GM18907 (cell line): ENCODE measurements at regions not wholly inside any gene's neighbourhood (a gene's known extent, or its start where the extent isn't known, plus 50 kb on each side); places are given as distances from the start of the nearest gene placed in this dataset.

Experiments
- ATAC-seq: cut with Tn5 transposase; IDR thresholded peaks from one replicate; pipeline ENCODE4 v1.9.1; 2021; ENCODE audit warnings: mild to moderate bottlenecking, moderate library complexity; ENCODE audit not compliant: unreplicated experiment

- no peak for ATAC-seq
These were observed 415.3 kb upstream of the C1orf87 start for GRCh38 chr1:60488847-60489246.

- no peak for ATAC-seq
These were observed 414.2 kb upstream of the C1orf87 start for GRCh38 chr1:60487565-60488345.

DNA sequence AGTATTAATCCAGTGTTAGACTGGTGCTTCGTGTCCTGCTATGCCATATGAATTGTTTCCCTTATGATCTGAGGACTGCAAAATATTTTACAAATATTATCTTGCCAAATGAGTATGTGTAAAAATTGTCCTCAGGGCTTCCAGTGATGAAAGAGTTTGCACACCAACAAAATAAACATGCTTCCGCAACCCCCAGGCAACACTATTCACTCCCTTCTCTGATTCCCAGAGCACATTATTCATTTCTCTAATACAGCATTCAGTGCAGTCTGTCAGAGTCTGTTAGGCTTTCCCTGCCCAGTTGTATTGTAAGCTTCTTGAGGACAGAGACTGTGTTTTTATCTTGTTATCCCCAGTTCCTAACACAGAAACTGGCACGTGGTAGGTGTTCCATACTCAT, 409.9 kb upstream of the C1orf87 start:
- ATAC-seq, result no peak

GRCh38 chr1:60470246-60470645, 396.7 kb upstream of the C1orf87 start:
- ATAC-seq, result no peak

DNA sequence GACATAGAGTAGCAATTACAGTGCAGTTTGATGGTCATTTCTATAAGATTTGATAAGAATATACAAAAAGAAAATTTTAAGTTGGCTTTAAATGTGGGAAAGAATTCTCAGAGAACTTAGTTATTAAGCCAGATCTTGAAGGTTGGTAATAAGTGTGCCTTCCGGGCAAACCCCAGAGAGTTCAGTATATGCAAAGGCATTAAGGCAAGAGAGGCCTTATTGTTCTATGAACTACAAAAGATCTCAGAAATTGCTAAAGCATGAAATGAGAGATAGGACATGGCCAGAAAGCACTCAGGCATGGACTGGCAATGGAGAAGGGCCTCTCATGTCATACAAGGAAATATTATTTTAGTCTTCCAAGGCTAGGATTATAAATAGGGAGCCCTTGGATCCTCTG, 390.2 kb upstream of the C1orf87 start:
- no peak for ATAC-seq

DNA sequence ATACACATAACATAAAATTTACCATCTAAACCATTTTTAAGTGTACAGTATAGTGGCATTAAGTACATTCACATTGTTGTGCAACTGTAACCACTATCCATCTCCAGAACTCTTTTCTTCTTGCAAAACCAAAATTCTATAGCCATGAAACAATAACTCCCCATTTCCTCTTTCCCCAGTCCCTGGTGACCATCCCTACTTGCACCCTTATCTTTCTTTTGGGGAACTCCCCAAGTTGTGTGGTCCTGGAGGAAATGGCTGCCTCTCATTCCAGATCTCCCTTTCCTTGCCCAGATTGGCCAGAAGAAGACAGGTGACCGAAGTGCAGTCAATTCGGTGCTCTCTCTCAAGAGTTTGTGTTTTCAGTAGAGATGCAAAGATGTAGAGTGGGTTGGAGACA, 389.6 kb upstream of the C1orf87 start:
- ATAC-seq, result no peak

DNA sequence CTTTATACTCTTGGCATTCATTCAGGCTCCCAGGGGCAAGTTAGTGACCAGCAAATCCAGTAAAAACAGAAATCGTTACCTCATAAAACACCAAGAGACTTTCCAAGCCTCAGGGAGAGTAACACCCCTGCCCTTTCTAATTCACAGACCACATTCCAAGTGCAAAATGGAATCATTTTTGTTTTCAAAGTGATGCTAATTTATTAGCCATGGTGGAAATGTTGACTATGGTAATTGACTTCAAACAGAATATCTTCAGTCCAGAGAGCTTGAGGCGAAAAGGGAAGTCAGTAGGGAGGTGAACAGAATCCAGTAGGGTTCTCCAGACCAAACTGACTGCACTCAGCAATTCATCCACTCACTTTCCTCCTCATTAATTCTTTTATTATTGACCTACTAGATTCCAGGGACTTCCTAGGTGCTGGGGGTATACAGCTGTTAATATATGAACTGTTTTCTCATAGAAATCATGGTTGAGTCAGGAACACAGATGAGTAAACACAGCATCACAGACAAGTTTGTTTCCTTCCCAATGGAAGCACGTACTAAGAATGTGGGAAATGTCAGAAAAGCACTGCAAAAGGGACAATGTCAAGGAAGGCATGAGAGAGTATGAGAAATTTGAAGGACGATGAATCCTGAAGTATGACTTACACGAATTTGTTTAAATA, 388.5 kb upstream of the C1orf87 start:
- ATAC-seq, result no peak

GRCh38 chr1:60458111-60458510, 384.5 kb upstream of the C1orf87 start:
- ATAC-seq, result no peak

DNA sequence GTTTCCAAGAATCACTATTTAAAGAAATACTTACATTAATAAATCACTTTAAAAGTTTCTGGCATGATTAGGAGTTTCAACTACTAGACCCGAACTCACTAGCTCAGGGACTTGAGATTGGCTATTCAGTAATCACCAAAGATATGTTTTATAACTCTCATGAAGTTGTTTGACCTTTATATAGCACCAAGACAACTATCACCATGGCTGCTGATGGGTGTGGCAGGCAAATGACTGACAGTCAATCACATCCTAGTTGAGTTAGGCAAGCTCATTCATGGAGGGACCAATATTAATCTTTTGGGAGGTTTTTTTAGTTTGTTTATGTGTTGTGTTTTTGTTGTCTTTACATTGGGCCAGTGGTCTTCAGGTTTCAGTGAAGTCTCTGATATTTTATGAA, 376.3 kb upstream of the C1orf87 start:
- ATAC-seq, result no peak

GRCh38 chr1:60448850-60449249, 375.3 kb upstream of the C1orf87 start:
- ATAC-seq, result no peak

GRCh38 chr1:60444680-60445079, 371.1 kb upstream of the C1orf87 start:
- ATAC-seq, result no peak

DNA sequence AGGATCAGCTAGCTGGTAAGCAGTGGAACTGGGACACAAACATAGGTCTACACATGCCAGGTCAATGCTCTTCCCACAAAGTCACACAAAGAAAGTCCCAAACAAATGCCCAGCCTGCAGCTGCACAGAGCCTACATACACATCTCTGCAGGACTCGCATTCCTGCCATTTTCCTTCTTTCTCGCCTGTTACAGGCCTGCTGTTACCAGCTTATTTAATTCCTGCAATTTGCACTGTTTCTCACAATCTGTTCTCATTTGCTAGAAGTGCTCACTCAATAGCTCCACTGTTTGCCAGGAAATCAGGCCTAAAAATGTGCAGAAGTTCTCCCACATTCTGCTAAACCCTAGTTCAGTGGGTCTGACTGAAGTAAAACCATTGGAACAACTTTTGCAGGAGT, 362.6 kb upstream of the C1orf87 start:
- ATAC-seq, result no peak

DNA sequence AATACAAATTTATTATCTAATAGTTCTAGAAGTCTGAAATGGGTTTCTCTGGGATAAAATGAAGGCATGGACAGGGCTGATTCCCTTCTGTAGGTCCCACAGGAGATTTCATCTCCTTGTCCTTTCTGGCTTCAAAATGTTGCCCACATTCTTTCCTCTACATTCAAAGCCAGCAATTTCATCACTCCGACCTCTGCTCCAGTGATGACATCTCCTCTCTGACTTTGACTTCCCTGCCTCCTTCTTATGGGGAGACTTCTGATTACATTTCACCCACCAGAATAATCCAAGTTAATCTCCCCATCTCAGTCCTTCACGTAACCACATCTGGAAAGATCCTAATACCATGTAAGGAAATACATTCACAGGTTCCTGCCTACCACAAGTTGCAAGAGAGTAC, 358.0 kb upstream of the C1orf87 start:
- no peak for ATAC-seq

- no peak for ATAC-seq
These were observed 356.8 kb upstream of the C1orf87 start for GRCh38 chr1:60430375-60430774.

DNA sequence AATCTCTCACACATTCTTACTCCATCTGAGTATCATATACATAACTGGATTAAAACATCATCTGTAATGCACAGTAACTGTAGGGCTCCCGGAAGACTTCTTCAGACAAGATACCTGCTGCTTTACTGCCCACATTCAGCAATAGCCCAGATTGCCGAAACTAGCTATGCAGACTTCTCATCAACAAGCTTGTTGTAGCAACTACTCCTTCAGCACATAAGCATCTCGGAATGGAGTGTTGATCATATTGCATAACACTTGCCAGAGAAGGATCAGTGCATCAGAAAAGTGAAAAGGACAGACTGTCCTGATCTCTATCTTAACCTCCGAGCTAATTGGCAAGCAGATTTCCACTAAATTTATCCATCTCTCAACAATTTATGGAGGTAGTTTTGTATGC, 354.6 kb upstream of the C1orf87 start:
- ATAC-seq, result no peak

DNA sequence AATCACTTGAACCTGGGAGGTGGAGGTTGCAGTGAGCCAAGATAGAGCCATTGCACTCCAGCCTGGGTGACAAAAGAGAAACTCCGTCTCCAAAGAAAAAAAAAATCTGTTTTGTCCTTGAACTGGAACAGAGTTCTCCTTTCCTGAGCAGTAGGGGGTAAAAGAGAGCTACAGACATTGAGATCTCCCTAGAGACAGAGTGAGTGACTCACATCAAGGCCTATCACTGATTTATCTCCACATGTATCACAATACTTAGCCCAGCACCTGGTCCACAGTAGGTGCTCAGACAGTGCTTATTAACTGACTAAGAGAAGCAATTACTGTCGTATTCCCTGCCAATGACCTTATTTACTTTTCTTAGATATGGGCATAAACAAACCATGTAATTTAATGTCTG, 354.1 kb upstream of the C1orf87 start:
- ATAC-seq, result no peak

DNA sequence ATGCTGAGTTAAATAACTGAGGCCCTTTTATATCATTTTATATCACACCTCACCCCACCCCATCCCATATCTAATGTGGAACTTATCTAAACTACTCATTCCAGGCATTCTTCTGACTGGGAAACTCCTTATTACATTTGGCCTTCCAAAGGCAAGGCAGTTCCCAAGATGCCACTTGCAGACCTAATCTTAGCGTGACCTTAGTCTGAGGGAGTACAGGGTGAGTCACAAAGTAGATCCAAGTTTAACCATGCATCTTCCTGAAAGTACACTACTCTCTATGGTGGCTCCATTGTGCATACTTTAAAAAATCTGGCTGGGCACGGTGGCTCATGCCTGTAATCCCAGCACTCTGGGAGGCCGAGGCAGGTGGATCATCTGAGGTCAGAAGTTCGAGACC, 353.6 kb upstream of the C1orf87 start:
- no peak for ATAC-seq

- no peak for ATAC-seq
These were observed 352.0 kb upstream of the C1orf87 start for GRCh38 chr1:60425528-60425927.

DNA sequence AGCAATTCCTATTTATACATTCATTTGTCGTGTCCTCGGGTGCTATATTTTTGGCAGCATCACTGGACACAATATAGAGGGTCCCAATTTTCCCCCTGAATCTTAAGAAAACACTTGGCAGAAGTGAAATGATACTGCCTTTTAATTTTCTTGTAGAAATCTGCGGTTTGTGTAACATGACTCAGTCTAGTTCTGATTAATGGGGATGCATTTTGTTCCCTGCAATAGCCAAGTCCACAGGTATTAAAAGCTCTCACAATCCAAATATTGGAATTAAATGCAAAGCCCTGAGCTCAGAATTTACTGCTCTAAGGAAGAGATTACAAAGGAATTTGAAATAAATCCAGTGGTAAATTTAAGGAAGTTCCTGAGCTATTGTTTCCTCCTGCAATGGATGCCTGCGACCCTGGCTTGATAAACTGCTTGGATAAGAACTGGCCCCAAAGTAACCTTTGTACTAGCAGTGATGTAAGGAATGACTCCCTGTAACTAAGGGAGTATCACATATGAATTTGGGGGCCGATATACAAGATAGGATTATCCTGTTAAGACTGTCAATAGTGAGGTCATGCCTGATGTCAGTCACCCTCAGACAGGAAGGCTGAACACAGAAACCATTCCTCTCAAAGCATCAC, 349.7 kb upstream of the C1orf87 start:
- ATAC-seq, result no peak

DNA sequence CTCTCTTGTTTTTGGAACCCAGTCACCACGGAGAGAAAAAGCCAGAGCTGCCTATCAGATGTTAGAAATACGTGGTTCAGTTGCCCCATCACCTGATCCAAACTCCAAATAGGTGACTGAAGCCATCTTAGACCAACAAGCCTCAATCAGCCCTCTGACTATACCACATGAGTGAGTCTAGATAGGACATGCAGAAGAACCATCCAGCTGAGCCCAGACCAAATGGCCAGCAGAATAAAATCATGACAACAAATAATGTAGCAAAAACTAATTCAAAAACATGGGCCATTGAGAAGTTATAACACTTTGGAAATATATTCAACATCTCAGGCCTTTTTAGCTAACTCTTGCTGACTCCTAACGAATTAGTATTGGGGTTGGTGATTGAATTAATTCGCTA, 348.4 kb upstream of the C1orf87 start:
- no peak for ATAC-seq

DNA sequence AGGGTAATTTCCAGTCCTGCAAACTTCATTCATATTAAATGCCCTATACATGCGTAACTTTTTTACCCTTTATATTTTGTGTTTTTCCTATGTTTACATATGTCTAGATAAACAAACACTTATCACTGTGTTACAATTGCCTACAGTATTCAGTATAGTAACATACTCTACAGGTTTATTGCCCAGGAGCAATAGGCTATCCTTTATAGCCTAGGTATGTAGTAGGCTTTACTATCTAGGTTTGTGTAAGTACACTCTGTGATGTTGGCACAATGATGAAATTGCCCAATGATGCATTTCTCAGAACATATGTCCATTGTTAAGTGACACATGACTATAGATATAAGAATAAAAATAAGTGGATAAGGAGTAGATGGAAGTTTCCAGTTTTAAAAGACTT, 345.5 kb upstream of the C1orf87 start:
- no peak for ATAC-seq

GRCh38 chr1:60415696-60416095, 342.1 kb upstream of the C1orf87 start:
- ATAC-seq, result no peak
